ENCODE measurements at regions not wholly inside any gene's neighbourhood (a gene's known extent, or its start where the extent isn't known, plus 50 kb on each side); places are given as distances from the start of the nearest gene placed in this dataset.

GRCh38 chr6:16078064-16078463 lies 50.8 kb upstream of the MYLIP start:
- ATAC-seq (no peak), DNase-seq (no peak)

- DNase-seq (no peak), ATAC-seq (no peak)
Observed at GRCh38 chr6:16069671-16070070, 59.2 kb upstream of the MYLIP start.

GRCh38 chr6:16069222-16069621 lies 59.7 kb upstream of the MYLIP start:
- DNase-seq = no peak
- ATAC-seq = no peak

- DNase-seq (no peak), ATAC-seq (no peak)
Observed at GRCh38 chr6:16067568-16067967, 61.3 kb upstream of the MYLIP start.

- ATAC-seq = no peak
Observed at GRCh38 chr6:16064671-16065072, 64.2 kb upstream of the MYLIP start.

GRCh38 chr6:16063580-16063979 lies 65.3 kb upstream of the MYLIP start:
- no peak for ATAC-seq

More at GRCh38 chr6:16064671-16065072, 64.2 kb upstream of the MYLIP start:
- no peak for DNase-seq

GRCh38 chr6:16061818-16062217 lies 67.1 kb upstream of the MYLIP start:
- ATAC-seq (no peak), DNase-seq (no peak)

More at GRCh38 chr6:16063580-16063979, 65.3 kb upstream of the MYLIP start:
- DNase-seq = no peak

- ATAC-seq = no peak
- no peak for DNase-seq
Observed at GRCh38 chr6:16060039-16060438, 68.8 kb upstream of the MYLIP start.

GRCh38 chr6:16059496-16059895 lies 69.4 kb upstream of the MYLIP start:
- no peak for ATAC-seq
- no peak for DNase-seq

- ATAC-seq = no peak
- DNase-seq = no peak
Observed at GRCh38 chr6:16058929-16059345, 69.9 kb upstream of the MYLIP start.

- ATAC-seq (no peak), DNase-seq (no peak)
Observed at GRCh38 chr6:16058201-16058928, 70.5 kb upstream of the MYLIP start.

- ATAC-seq = no peak
- DNase-seq = no peak
Observed at GRCh38 chr6:16057446-16057845, 71.4 kb upstream of the MYLIP start.

GRCh38 chr6:16056263-16056870 lies 72.5 kb upstream of the MYLIP start:
- DNase-seq (no peak), ATAC-seq (no peak)

- DNase-seq (no peak), ATAC-seq (no peak)
Observed at GRCh38 chr6:16055852-16056251, 73.0 kb upstream of the MYLIP start.

- DNase-seq (no peak), ATAC-seq (no peak)
Observed at GRCh38 chr6:16049168-16049567, 79.7 kb upstream of the MYLIP start.

GRCh38 chr6:16048221-16048620 lies 80.7 kb upstream of the MYLIP start:
- no peak for DNase-seq
- no peak for ATAC-seq

GRCh38 chr6:16047435-16047990 lies 81.4 kb upstream of the MYLIP start:
- ATAC-seq = no peak
- no peak for DNase-seq

- no peak for ATAC-seq
Observed at GRCh38 chr6:16045238-16045637, 83.6 kb upstream of the MYLIP start.

GRCh38 chr6:16044211-16044643 lies 84.7 kb upstream of the MYLIP start:
- no peak for ATAC-seq

More at GRCh38 chr6:16045238-16045637, 83.6 kb upstream of the MYLIP start:
- DNase-seq = no peak

GRCh38 chr6:16043171-16044135 lies 85.4 kb upstream of the MYLIP start:
- DNase-seq = no peak

More at GRCh38 chr6:16044211-16044643, 84.7 kb upstream of the MYLIP start:
- no peak for DNase-seq

GRCh38 chr6:16042751-16043150 lies 86.1 kb upstream of the MYLIP start:
- DNase-seq (no peak), ATAC-seq (no peak)

More at GRCh38 chr6:16043171-16044135, 85.4 kb upstream of the MYLIP start:
- no peak for ATAC-seq

- ATAC-seq (no peak), DNase-seq (no peak)
Observed at GRCh38 chr6:16041327-16041726, 87.6 kb upstream of the MYLIP start.
